A673 (cell line): ENCODE measurements at regions not wholly inside any gene's neighbourhood (a gene's known extent, or its start where the extent isn't known, plus 50 kb on each side); places are given as distances from the start of the nearest gene placed in this dataset.
"Not testable (repeated sequence)": the region's sequence is repeated elsewhere in the genome, so short reads cannot be mapped to it uniquely, and the experiment has no call there.

Source experiments
- BruUV-seq: library from RNA; stranded (reverse); fragments of 400-500 nt; replicated peaks from 2 replicates; lab custom pipeline; 2021; lab: Mats Ljungman, UMichigan
- CTCF ChIA-PET: fragments of 300-600 bp; sonication (Branson Sonifier 250); formaldehyde crosslinking; loops from one replicate; lab custom pipeline; 2022; ENCODE audit warnings: antibody characterized with exemption; lab: Charles Lee
- POLR2A ChIA-PET: fragments of 300-600 bp; sonication (Branson Sonifier 250); formaldehyde crosslinking; loops from one replicate; lab custom pipeline; 2022; ENCODE audit warnings: antibody characterized with exemption; ENCODE audit not compliant: low non-redundant PET; lab: Charles Lee
- DNase-seq: peaks from one replicate; pipeline ENCODE4 v3.0.0-alpha.2; 2015; ENCODE audit warnings: low spot score
- H3K27ac ChIP-seq: fragments of 200-600 bp; sonication (generic); 2 replicates; pipeline ENCODE4 v1.5.1; 2016; ENCODE audit warnings: mixed run types, low read depth, mild to moderate bottlenecking, mixed read lengths, antibody characterized with exemption, low read length; ENCODE audit not compliant: poor library complexity, severe bottlenecking
- H3K27me3 ChIP-seq: fragments of 200-600 bp; sonication (generic); replicated peaks from 2 replicates; pipeline ENCODE4 v1.6.1; 2017; ENCODE audit warnings: mixed run types, low read depth, mild to moderate bottlenecking, mixed read lengths, antibody characterized with exemption, low read length; ENCODE audit not compliant: insufficient read depth, poor library complexity
- H3K36me3 ChIP-seq: fragments of 200-600 bp; sonication (generic); 2 replicates; pipeline ENCODE4 v1.6.1; 2016; ENCODE audit warnings: mixed run types, mild to moderate bottlenecking, mixed read lengths, antibody characterized with exemption, low read length; ENCODE audit not compliant: insufficient read depth, poor library complexity, severe bottlenecking
- H3K4me1 ChIP-seq: fragments of 200-600 bp; sonication (generic); 2 replicates; pipeline ENCODE4 v1.6.1; 2017; ENCODE audit warnings: mixed run types, mild to moderate bottlenecking, mixed read lengths, antibody characterized with exemption, low read length; ENCODE audit not compliant: insufficient read depth, poor library complexity, severe bottlenecking
- H3K4me3 ChIP-seq: fragments of 200-600 bp; sonication (generic); 2 replicates; pipeline ENCODE4 v1.5.1; 2016; ENCODE audit warnings: low read depth, mixed run types, mild to moderate bottlenecking, mixed read lengths, low read length; ENCODE audit not compliant: poor library complexity, severe bottlenecking
- H3K9me3 ChIP-seq: fragments of 200-600 bp; sonication (generic); 2 replicates; pipeline ENCODE4 v1.6.1; 2016; ENCODE audit warnings: mixed run types, low read depth, mild to moderate bottlenecking, mixed read lengths, antibody characterized with exemption, low read length; ENCODE audit not compliant: poor library complexity, severe bottlenecking
- EZH2 ChIP-seq: fragments of 200-600 bp; sonication (generic); IDR thresholded peaks from 2 replicates; pipeline ENCODE4 v1.6.1; 2017; ENCODE audit warnings: borderline replicate concordance, low read depth, mild to moderate bottlenecking, mixed read lengths, antibody characterized with exemption, low read length; ENCODE audit not compliant: poor library complexity, severe bottlenecking
- intact Hi-C: fragments of 100-400 bp; cut with micrococcal nuclease; formaldehyde crosslinking; loops from one replicate; pipeline ENCODE4 v1.10.0; 2022; ENCODE audit not compliant: unreplicated experiment
- TF ChIP-seq, protein P1 (sequence below): fragments of 300-800, 200-600 bp; sonication (generic); conservative IDR thresholded peaks from 2 replicates; pipeline ENCODE4 v1.5.1; 2017; ENCODE audit warnings: low read depth, mild to moderate bottlenecking, antibody characterized with exemption, low read length, moderate library complexity, mixed read lengths

- ChIA-PET POLR2A (no interaction called here), CTCF (no interaction called here)
- Histone ChIP-seq H3K9me3 (no peaks in the 10 kb centered on the region), H3K36me3 (no peaks in the 10 kb centered on the region), H3K4me1 (no peaks in the 10 kb centered on the region), H3K27ac (no peak overlapping the region), H3K4me3 (no peak overlapping the region), H3K27me3 (no peaks in the 10 kb centered on the region)
- no peak for TF ChIP-seq EZH2
- no TSS peak for BruUV-seq
- intact Hi-C loops: no loop called here
- DNase-seq: no peak
Observed at GRCh38 chr4:65234061-65234460, 436.2 kb downstream of the EPHA5 start.

- Histone ChIP-seq H3K27ac (no peak overlapping the region), H3K9me3 (no peaks in the 10 kb centered on the region), H3K4me3 (no peak overlapping the region), H3K27me3 (no peaks in the 10 kb centered on the region), H3K36me3 (no peaks in the 10 kb centered on the region), H3K4me1 (no peaks in the 10 kb centered on the region)
- BruUV-seq: no TSS peak
- no peak for DNase-seq
- ChIA-PET POLR2A (no interaction called here), CTCF (no interaction called here)
- TF ChIP-seq, protein P1, sequence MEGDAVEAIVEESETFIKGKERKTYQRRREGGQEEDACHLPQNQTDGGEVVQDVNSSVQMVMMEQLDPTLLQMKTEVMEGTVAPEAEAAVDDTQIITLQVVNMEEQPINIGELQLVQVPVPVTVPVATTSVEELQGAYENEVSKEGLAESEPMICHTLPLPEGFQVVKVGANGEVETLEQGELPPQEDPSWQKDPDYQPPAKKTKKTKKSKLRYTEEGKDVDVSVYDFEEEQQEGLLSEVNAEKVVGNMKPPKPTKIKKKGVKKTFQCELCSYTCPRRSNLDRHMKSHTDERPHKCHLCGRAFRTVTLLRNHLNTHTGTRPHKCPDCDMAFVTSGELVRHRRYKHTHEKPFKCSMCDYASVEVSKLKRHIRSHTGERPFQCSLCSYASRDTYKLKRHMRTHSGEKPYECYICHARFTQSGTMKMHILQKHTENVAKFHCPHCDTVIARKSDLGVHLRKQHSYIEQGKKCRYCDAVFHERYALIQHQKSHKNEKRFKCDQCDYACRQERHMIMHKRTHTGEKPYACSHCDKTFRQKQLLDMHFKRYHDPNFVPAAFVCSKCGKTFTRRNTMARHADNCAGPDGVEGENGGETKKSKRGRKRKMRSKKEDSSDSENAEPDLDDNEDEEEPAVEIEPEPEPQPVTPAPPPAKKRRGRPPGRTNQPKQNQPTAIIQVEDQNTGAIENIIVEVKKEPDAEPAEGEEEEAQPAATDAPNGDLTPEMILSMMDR: no peak
- no peak for TF ChIP-seq EZH2
- intact Hi-C loops: no loop called here
Observed at GRCh38 chr4:65227628-65228027, 442.7 kb downstream of the EPHA5 start.

DNA sequence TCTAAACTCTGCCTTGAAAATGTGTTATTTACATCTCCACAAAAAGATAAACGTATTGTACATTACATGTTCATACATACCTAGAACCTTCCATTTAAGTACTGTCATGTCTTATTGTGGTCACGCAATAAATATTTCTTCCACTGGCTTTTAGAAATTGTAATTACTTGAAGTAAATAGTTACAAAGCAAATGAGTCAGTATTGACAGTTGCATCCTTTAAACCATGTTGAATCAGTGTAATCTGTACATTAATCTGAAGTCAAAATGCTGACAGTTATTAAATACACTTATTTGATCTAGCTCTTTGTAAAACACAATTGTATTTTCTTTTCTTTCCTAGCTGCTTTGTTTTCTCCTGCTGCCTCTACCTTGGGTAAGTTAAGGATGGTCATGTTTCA, 446.7 kb downstream of the EPHA5 start:
- Histone ChIP-seq H3K4me3 (no peak overlapping the region), H3K4me1 (no peaks in the 10 kb centered on the region), H3K36me3 (no peaks in the 10 kb centered on the region), H3K27me3 (no peaks in the 10 kb centered on the region), H3K27ac (no peak overlapping the region), H3K9me3 (no peaks in the 10 kb centered on the region)
- intact Hi-C loops: no loop called here
- no peak for DNase-seq
- BruUV-seq: no TSS peak
- POLR2A ChIA-PET: no interaction called here
- CTCF ChIA-PET: no interaction called here
- TF ChIP-seq, protein P1: no peak
- TF ChIP-seq EZH2: no peak

GRCh38 chr4:65223074-65223473, 447.2 kb downstream of the EPHA5 start:
- CTCF ChIA-PET, H3K9me3 ChIP-seq, BruUV-seq, H3K27ac ChIP-seq, H3K4me1 ChIP-seq, intact Hi-C loops, H3K36me3 ChIP-seq, DNase-seq, H3K27me3 ChIP-seq, H3K4me3 ChIP-seq, POLR2A ChIA-PET: not testable (repeated sequence)
